ENCODE measurements at regions not wholly inside any gene's neighbourhood (a gene's known extent, or its start where the extent isn't known, plus 50 kb on each side); places are given as distances from the start of the nearest gene placed in this dataset.
"Not testable (repeated sequence)": the region's sequence is repeated elsewhere in the genome, so short reads cannot be mapped to it uniquely, and the experiment has no call there.

GRCh38 chr14:66022526-66022925, 463.6 kb upstream of the CCDC196 start:
- Mint-ChIP-seq H3K36me3 (ENCODE audit: unreplicated experiment) (peaks cover 4% of the 10 kb centered on the region), H3K27ac (ENCODE audit: unreplicated experiment) (no peak overlapping the region), H3K4me3 (ENCODE audit: unreplicated experiment) (no peak overlapping the region), H3K4me1 (ENCODE audit: low read depth, unreplicated experiment) (peaks cover 5% of the 10 kb centered on the region), H3K27me3 (ENCODE audit: unreplicated experiment) (no peaks in the 10 kb centered on the region), H3K9me3 (ENCODE audit: unreplicated experiment) (peaks cover 6% of the 10 kb centered on the region)
- DNase-seq: no peak
- no peak for TF ChIP-seq CTCF (IDR thresholded peaks at IDR 0.05; ENCODE audit: partially characterized antibody, unreplicated experiment)

- Mint-ChIP-seq H3K27ac (ENCODE audit: unreplicated experiment) (no peak overlapping the region), H3K4me1 (ENCODE audit: low read depth, unreplicated experiment) (peaks cover 5% of the 10 kb centered on the region), H3K4me3 (ENCODE audit: unreplicated experiment) (no peak overlapping the region), H3K9me3 (ENCODE audit: unreplicated experiment) (peaks cover 5% of the 10 kb centered on the region), H3K36me3 (ENCODE audit: unreplicated experiment) (peaks cover 9% of the 10 kb centered on the region), H3K27me3 (ENCODE audit: unreplicated experiment) (peaks cover 3% of the 10 kb centered on the region)
- no peak for TF ChIP-seq CTCF (IDR thresholded peaks at IDR 0.05; ENCODE audit: partially characterized antibody, unreplicated experiment)
- no peak for DNase-seq
Measured at GRCh38 chr14:66025779-66026178, 460.4 kb upstream of the CCDC196 start.

- H3K27ac Mint-ChIP-seq (ENCODE audit: unreplicated experiment); H3K9me3 Mint-ChIP-seq (ENCODE audit: unreplicated experiment); H3K4me3 Mint-ChIP-seq (ENCODE audit: unreplicated experiment); DNase-seq; H3K4me1 Mint-ChIP-seq (ENCODE audit: low read depth, unreplicated experiment); H3K27me3 Mint-ChIP-seq (ENCODE audit: unreplicated experiment): not testable (repeated sequence)
- H3K36me3 Mint-ChIP-seq (ENCODE audit: unreplicated experiment): peaks cover 18% of the 10 kb centered on the region
Measured at GRCh38 chr14:66031981-66032380, 454.2 kb upstream of the CCDC196 start.

GRCh38 chr14:66032800-66033199, 453.4 kb upstream of the CCDC196 start:
- Mint-ChIP-seq H3K4me3 (ENCODE audit: unreplicated experiment) (no peak overlapping the region), H3K27ac (ENCODE audit: unreplicated experiment) (no peak overlapping the region), H3K27me3 (ENCODE audit: unreplicated experiment) (peaks cover 4% of the 10 kb centered on the region), H3K4me1 (ENCODE audit: low read depth, unreplicated experiment) (no peaks in the 10 kb centered on the region), H3K9me3 (ENCODE audit: unreplicated experiment) (peaks cover 9% of the 10 kb centered on the region), H3K36me3 (ENCODE audit: unreplicated experiment) (peaks cover 18% of the 10 kb centered on the region)
- no peak for DNase-seq
- TF ChIP-seq CTCF (IDR thresholded peaks at IDR 0.05; ENCODE audit: partially characterized antibody, unreplicated experiment): no peak

GRCh38 chr14:66036547-66036946, 449.6 kb upstream of the CCDC196 start:
- TF ChIP-seq CTCF (IDR thresholded peaks at IDR 0.05; ENCODE audit: partially characterized antibody, unreplicated experiment): no peak
- Mint-ChIP-seq H3K27ac (ENCODE audit: unreplicated experiment) (peak overlapping the region; percentile 24), H3K4me1 (ENCODE audit: low read depth, unreplicated experiment) (no peaks in the 10 kb centered on the region), H3K4me3 (ENCODE audit: unreplicated experiment) (no peak overlapping the region), H3K9me3 (ENCODE audit: unreplicated experiment) (peaks cover 6% of the 10 kb centered on the region), H3K36me3 (ENCODE audit: unreplicated experiment) (peaks cover 8% of the 10 kb centered on the region), H3K27me3 (ENCODE audit: unreplicated experiment) (no peaks in the 10 kb centered on the region)
- DNase-seq: no peak

GRCh38 chr14:66037361-66037760, 448.8 kb upstream of the CCDC196 start:
- H3K4me1 Mint-ChIP-seq (ENCODE audit: low read depth, unreplicated experiment): no peaks in the 10 kb centered on the region
- peaks cover 8% of the 10 kb centered on the region for H3K36me3 Mint-ChIP-seq (ENCODE audit: unreplicated experiment)
- H3K4me3 Mint-ChIP-seq (ENCODE audit: unreplicated experiment): no peak overlapping the region
- DNase-seq: no peak
- no peaks in the 10 kb centered on the region for H3K27me3 Mint-ChIP-seq (ENCODE audit: unreplicated experiment)
- peaks cover 3% of the 10 kb centered on the region for H3K9me3 Mint-ChIP-seq (ENCODE audit: unreplicated experiment)
- no peak overlapping the region for H3K27ac Mint-ChIP-seq (ENCODE audit: unreplicated experiment)
- TF ChIP-seq CTCF (IDR thresholded peaks at IDR 0.05; ENCODE audit: partially characterized antibody, unreplicated experiment): no peak
